BLaER1 (cell line): ENCODE measurements at regions not wholly inside any gene's neighbourhood (a gene's known extent, or its start where the extent isn't known, plus 50 kb on each side); places are given as distances from the start of the nearest gene placed in this dataset.

Experiments used
- H3K27ac ChIP-seq: shearing (Covaris generic); formaldehyde crosslinking; 2 replicates; pipeline ENCODE4 v1.8.1; 2022
- H3K27me3 ChIP-seq: shearing (Covaris generic); formaldehyde crosslinking; 2 replicates; pipeline ENCODE4 v1.8.1; 2022
- H3K36me3 ChIP-seq: shearing (Covaris generic); formaldehyde crosslinking; 2 replicates; pipeline ENCODE4 v1.8.1; 2022
- H3K4me1 ChIP-seq: shearing (Covaris generic); formaldehyde crosslinking; 2 replicates; pipeline ENCODE4 v1.8.1; 2022
- H3K4me2 ChIP-seq: shearing (Covaris generic); formaldehyde crosslinking; 2 replicates; pipeline ENCODE4 v1.8.1; 2022
- H3K4me3 ChIP-seq: shearing (Covaris generic); formaldehyde crosslinking; 2 replicates; pipeline ENCODE4 v1.8.1; 2022
- H3K9ac ChIP-seq: shearing (Covaris generic); formaldehyde crosslinking; 2 replicates; pipeline ENCODE4 v1.8.1; 2022
- H3K9me3 ChIP-seq: shearing (Covaris generic); formaldehyde crosslinking; 2 replicates; pipeline ENCODE4 v1.8.1; 2022
- H4K20me1 ChIP-seq: shearing (Covaris generic); formaldehyde crosslinking; 2 replicates; pipeline ENCODE4 v1.8.1; 2022
- Cebpa-rat ChIP-seq: shearing (Covaris generic); IDR thresholded peaks from 2 replicates; pipeline ENCODE4 v1.8.1; 2022

DNA sequence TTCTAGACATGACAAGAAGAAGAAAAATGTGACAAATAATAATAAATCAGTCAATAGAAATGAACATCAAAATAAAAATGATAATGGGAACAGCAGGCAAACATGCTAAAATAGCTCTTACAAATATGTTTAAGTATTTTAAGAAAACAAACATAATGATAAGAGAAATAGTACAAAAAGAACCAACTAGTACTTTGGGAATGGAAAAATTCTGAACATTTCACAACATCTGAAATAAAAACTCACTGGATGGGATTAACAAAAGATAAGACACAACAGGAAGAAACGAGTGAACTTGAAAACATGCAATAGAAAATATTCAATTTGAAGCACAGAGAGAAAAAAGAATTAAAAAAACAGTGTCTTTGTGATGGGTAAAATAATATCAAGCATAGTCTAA lies 115.2 kb upstream of the TSPAN2 start:
- Histone ChIP-seq H3K4me3 (no peak overlapping the region), H3K4me1 (no peaks in the 10 kb centered on the region), H3K9me3 (no peaks in the 10 kb centered on the region), H3K27me3 (no peaks in the 10 kb centered on the region), H3K9ac (no peak overlapping the region), H3K4me2 (no peak overlapping the region), H3K36me3 (no peaks in the 10 kb centered on the region), H4K20me1 (no peaks in the 10 kb centered on the region), H3K27ac (no peak overlapping the region)
- no peak for TF ChIP-seq Cebpa-rat

GRCh38 chr1:115203287-115203686 lies 114.0 kb upstream of the TSPAN2 start:
- TF ChIP-seq Cebpa-rat = no peak
- no peaks in the 10 kb centered on the region for H3K27me3 ChIP-seq
- no peaks in the 10 kb centered on the region for H3K36me3 ChIP-seq
- no peak overlapping the region for H3K9ac ChIP-seq
- no peaks in the 10 kb centered on the region for H3K9me3 ChIP-seq
- no peaks in the 10 kb centered on the region for H4K20me1 ChIP-seq
- H3K4me2 ChIP-seq = no peak overlapping the region
- no peak overlapping the region for H3K4me3 ChIP-seq
- no peak overlapping the region for H3K27ac ChIP-seq
- H3K4me1 ChIP-seq = no peaks in the 10 kb centered on the region

DNA sequence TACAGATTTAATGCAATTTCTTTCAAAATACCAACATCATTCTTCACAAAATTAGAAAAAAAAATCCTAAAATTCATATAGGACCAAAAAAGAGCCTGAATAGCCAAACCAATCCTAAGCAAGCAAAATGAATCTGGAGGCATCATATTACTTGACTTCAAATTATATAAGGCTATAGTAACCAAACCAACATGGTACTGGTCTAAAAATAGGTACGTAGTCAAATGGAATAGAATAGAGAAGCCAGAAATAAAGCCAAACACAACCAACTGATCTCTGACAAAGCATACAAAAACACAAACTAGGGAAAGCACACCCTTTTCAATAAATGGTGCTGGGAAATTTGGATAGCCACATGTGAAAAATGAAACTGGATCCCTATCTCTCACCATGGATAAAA lies 112.3 kb upstream of the TSPAN2 start:
- no peaks in the 10 kb centered on the region for H3K36me3 ChIP-seq

DNA sequence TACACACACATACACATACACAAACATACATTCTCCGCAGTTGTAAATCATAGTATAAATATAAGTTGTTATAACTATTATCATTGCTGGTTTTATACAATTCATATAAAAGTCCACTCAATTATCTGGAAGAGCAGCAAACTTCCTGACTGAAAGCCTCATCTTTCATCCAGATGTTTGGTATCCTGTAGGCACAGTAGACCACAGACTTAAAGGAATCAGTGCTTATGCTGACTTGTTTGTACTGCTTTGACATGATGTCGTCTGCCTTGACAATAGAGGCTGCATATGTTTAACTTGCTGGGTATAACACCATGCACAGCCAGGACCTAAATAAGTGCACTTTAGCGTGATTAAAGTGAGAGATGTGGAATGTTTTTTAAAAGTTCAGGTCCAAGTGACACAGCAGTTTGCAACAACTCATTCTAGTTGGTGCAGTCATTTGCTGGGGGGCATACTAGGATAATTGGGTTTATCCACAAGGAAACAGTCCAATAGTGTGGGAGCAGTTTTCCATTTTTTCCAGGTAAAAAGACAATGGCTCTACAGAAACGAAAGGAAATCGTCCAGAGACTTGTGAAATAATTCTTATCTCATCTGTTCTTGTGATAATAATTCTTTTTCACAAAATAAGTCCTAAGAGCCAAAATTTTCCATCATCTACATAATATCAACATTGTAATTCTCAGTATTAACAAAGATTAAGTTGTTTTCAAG lies 110.3 kb upstream of the TSPAN2 start:
- Histone ChIP-seq H3K9ac (no peak overlapping the region), H3K27ac (no peak overlapping the region), H3K36me3 (no peaks in the 10 kb centered on the region), H4K20me1 (no peaks in the 10 kb centered on the region), H3K4me3 (no peak overlapping the region), H3K4me2 (no peak overlapping the region), H3K27me3 (no peaks in the 10 kb centered on the region), H3K4me1 (no peaks in the 10 kb centered on the region), H3K9me3 (no peaks in the 10 kb centered on the region)
- no peak for TF ChIP-seq Cebpa-rat

More for the DNA sequence above, 112.3 kb upstream of the TSPAN2 start:
- H3K4me3 ChIP-seq = no peak overlapping the region
- H3K9ac ChIP-seq = no peak overlapping the region
- H3K4me2 ChIP-seq = no peak overlapping the region
- no peaks in the 10 kb centered on the region for H3K27me3 ChIP-seq
- H3K27ac ChIP-seq = no peak overlapping the region
- no peak for TF ChIP-seq Cebpa-rat
- H3K9me3 ChIP-seq = no peaks in the 10 kb centered on the region
- no peaks in the 10 kb centered on the region for H3K4me1 ChIP-seq
- no peaks in the 10 kb centered on the region for H4K20me1 ChIP-seq

- Histone ChIP-seq H3K36me3 (no peaks in the 10 kb centered on the region), H3K27ac (no peak overlapping the region), H3K4me2 (no peak overlapping the region), H3K4me3 (no peak overlapping the region), H3K27me3 (no peaks in the 10 kb centered on the region), H4K20me1 (no peaks in the 10 kb centered on the region), H3K9ac (no peak overlapping the region), H3K4me1 (no peaks in the 10 kb centered on the region), H3K9me3 (no peaks in the 10 kb centered on the region)
- TF ChIP-seq Cebpa-rat = no peak
These were observed 109.6 kb upstream of the TSPAN2 start for GRCh38 chr1:115198938-115199337.

DNA sequence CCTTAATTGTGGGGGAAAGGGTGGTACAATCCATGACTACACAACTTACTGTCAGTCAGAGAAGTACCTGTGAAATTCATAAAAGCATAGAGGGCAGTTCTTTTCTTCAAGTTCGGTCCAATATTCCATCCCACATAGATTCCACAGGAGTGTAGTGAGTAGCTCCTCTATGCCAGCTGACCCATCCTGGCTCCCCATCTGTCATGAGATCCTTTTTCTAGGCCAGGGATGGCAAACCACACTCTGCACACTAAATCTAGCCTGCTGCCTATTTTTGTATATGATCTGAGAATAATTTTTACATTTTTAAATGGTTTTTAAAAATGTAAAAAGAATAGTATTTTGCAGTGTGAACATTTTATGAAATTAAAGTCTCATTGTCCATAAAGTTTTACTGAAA lies 107.0 kb upstream of the TSPAN2 start:
- no peaks in the 10 kb centered on the region for H4K20me1 ChIP-seq
- no peaks in the 10 kb centered on the region for H3K4me1 ChIP-seq
- H3K4me3 ChIP-seq = no peak overlapping the region
- H3K9me3 ChIP-seq = no peaks in the 10 kb centered on the region
- no peak overlapping the region for H3K27ac ChIP-seq
- H3K27me3 ChIP-seq = no peaks in the 10 kb centered on the region
- no peak overlapping the region for H3K4me2 ChIP-seq
- TF ChIP-seq Cebpa-rat = no peak
- H3K36me3 ChIP-seq = no peaks in the 10 kb centered on the region
- H3K9ac ChIP-seq = no peak overlapping the region

GRCh38 chr1:115194506-115194905 lies 105.2 kb upstream of the TSPAN2 start:
- H3K4me2 ChIP-seq = no peak overlapping the region
- no peaks in the 10 kb centered on the region for H3K9me3 ChIP-seq
- H3K36me3 ChIP-seq = no peaks in the 10 kb centered on the region
- H3K4me3 ChIP-seq = no peak overlapping the region
- no peak overlapping the region for H3K27ac ChIP-seq
- H4K20me1 ChIP-seq = no peaks in the 10 kb centered on the region
- TF ChIP-seq Cebpa-rat = no peak
- H3K9ac ChIP-seq = no peak overlapping the region
- H3K4me1 ChIP-seq = no peaks in the 10 kb centered on the region
- no peaks in the 10 kb centered on the region for H3K27me3 ChIP-seq

DNA sequence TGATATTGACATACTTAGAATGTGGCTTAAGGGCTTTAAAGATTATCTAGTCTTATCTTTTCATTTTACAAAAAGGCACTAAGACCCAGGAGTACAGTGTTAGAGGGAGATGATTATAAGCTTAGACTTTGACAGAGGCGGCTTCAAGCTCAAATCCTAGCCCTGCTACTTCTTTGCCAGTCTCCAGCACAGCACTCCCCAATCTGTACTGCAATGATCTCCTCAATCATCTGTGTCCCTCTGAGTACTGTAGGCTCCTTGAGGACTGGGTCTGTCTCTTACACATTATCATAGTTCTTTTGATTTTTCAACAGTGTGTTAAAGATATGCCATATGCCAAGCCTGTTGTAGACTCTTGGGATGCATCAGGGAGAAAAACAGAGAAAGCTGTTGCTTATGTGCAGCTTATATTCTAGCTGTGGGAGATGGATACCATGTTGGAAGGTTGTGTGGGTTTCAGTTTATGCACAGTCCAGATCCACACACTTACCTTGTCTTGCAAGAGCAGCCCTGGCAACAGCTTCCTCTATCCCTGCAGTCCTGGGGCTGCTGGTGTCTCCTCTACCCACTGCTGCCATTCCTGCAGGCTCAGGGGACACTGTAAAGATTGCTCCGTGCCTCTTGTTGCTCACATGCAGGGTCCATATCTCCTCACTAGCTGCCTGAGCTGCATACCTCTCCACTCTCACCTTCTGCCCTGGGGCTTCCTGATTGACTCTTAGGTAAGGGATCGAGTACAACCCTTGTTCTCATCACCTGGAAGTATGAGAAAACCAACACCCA lies 103.9 kb upstream of the TSPAN2 start:
- Histone ChIP-seq H3K27me3 (no peaks in the 10 kb centered on the region), H3K4me3 (no peak overlapping the region), H3K4me2 (no peak overlapping the region), H3K27ac (no peak overlapping the region), H3K9ac (no peak overlapping the region), H3K36me3 (no peaks in the 10 kb centered on the region), H3K9me3 (no peaks in the 10 kb centered on the region), H4K20me1 (no peaks in the 10 kb centered on the region), H3K4me1 (no peaks in the 10 kb centered on the region)
- TF ChIP-seq Cebpa-rat = no peak

GRCh38 chr1:115192200-115192767 lies 103.0 kb upstream of the TSPAN2 start:
- Histone ChIP-seq H4K20me1 (no peaks in the 10 kb centered on the region), H3K4me3 (no peak overlapping the region), H3K27me3 (no peaks in the 10 kb centered on the region), H3K4me1 (no peaks in the 10 kb centered on the region), H3K27ac (no peak overlapping the region), H3K9ac (no peak overlapping the region), H3K9me3 (no peaks in the 10 kb centered on the region), H3K36me3 (no peaks in the 10 kb centered on the region), H3K4me2 (no peak overlapping the region)
- TF ChIP-seq Cebpa-rat = no peak

DNA sequence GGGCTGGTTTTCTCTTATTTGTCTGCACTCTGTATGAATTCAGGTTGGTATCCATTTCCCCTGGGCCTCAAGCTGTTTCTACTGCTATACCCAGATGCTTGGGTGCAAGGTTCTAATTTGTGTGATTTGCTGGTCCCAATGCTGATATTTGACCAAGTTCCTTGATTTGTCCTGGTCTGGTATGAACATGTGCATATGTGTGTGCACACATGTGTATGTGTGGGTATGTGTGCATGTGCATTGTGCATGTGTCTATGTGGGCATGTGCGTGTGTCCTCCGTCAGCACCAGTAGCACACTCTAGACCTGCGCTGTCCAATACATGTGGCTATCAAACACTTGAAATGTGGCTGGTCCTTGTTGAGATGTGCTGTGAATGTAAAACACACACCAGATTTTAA lies 102.4 kb upstream of the TSPAN2 start:
- Histone ChIP-seq H3K4me3 (no peak overlapping the region), H3K27ac (no peak overlapping the region), H3K36me3 (no peaks in the 10 kb centered on the region), H3K27me3 (no peaks in the 10 kb centered on the region), H3K9me3 (no peaks in the 10 kb centered on the region), H4K20me1 (no peaks in the 10 kb centered on the region), H3K4me2 (no peak overlapping the region), H3K9ac (no peak overlapping the region), H3K4me1 (no peaks in the 10 kb centered on the region)
- TF ChIP-seq Cebpa-rat = no peak
